ENCODE measurements at regions not wholly inside any gene's neighbourhood (a gene's known extent, or its start where the extent isn't known, plus 50 kb on each side); places are given as distances from the start of the nearest gene placed in this dataset.

- TF ChIP-seq, protein P1, sequence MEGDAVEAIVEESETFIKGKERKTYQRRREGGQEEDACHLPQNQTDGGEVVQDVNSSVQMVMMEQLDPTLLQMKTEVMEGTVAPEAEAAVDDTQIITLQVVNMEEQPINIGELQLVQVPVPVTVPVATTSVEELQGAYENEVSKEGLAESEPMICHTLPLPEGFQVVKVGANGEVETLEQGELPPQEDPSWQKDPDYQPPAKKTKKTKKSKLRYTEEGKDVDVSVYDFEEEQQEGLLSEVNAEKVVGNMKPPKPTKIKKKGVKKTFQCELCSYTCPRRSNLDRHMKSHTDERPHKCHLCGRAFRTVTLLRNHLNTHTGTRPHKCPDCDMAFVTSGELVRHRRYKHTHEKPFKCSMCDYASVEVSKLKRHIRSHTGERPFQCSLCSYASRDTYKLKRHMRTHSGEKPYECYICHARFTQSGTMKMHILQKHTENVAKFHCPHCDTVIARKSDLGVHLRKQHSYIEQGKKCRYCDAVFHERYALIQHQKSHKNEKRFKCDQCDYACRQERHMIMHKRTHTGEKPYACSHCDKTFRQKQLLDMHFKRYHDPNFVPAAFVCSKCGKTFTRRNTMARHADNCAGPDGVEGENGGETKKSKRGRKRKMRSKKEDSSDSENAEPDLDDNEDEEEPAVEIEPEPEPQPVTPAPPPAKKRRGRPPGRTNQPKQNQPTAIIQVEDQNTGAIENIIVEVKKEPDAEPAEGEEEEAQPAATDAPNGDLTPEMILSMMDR (IDR thresholded peaks at IDR 0.05; ENCODE audit: extremely low read depth in 1 of 2, insufficient read depth in 1 of 2, low read depth in 1 of 2, low read length in 2 of 2): no peak
- TF ChIP-seq EZH2 (IDR thresholded peaks at IDR 0.05; ENCODE audit: borderline replicate concordance, low read depth, low read length, severe bottlenecking) (no peak), POLR2AphosphoS5 (IDR thresholded peaks at IDR 0.05; ENCODE audit: insufficient read depth, low read depth, low read length) (no peak), POLR2A (IDR thresholded peaks at IDR 0.05; ENCODE audit: low read depth, low read length) (no peak), JUN (IDR thresholded peaks at IDR 0.05; ENCODE audit: borderline replicate concordance, insufficient read depth, insufficient read length, low read depth) (no peak), FOS (IDR thresholded peaks at IDR 0.05; ENCODE audit: borderline replicate concordance, insufficient read depth, low read length) (no peak), MAX (IDR thresholded peaks at IDR 0.05; ENCODE audit: insufficient read depth, insufficient read length) (no peak)
Measured at GRCh38 chr2:56801214-56801613, 617.4 kb downstream of the CCDC85A start.

Measured in endothelial cell of umbilical vein (primary cell).